Astrocyte (in vitro differentiated cells and primary cell): ENCODE measurements at regions not wholly inside any gene's neighbourhood (a gene's known extent, or its start where the extent isn't known, plus 50 kb on each side); places are given as distances from the start of the nearest gene placed in this dataset.

Source experiments
- DNase-seq: peaks from one replicate; pipeline ENCODE4 v3.0.0-alpha.2; 2010; ENCODE audit warnings: low read depth
- FAIRE-seq: peaks from 2 replicates; lab custom pipeline; 2011; peaks lifted over from hg19 to GRCh38; lab: Jason Lieb, UNC
- H2AFZ ChIP-seq: 2 replicates; pipeline ENCODE4 v1.6.0; 2012; ENCODE audit warnings: low read depth, low read length, inconsistent platforms
- H3K27ac ChIP-seq: 2 replicates; pipeline ENCODE4 v1.5.1; 2011; ENCODE audit warnings: low read depth, low read length, inconsistent platforms
- H3K27me3 ChIP-seq: 2 replicates; pipeline ENCODE4 v1.6.0; 2011; ENCODE audit warnings: low read length, inconsistent platforms; ENCODE audit not compliant: insufficient read depth
- H3K36me3 ChIP-seq: 2 replicates; pipeline ENCODE4 v1.5.1; 2011; ENCODE audit warnings: low read length, inconsistent platforms; ENCODE audit not compliant: insufficient read depth
- H3K4me1 ChIP-seq: 2 replicates; pipeline ENCODE4 v1.5.1; 2011; ENCODE audit warnings: low read length, inconsistent platforms; ENCODE audit not compliant: insufficient read depth
- H3K4me2 ChIP-seq: 2 replicates; pipeline ENCODE4 v1.6.0; 2012; ENCODE audit warnings: low read length, inconsistent platforms
- H3K4me3 ChIP-seq: 2 replicates; pipeline ENCODE4 v1.5.1; 2011; ENCODE audit warnings: low read depth, mild to moderate bottlenecking, low read length, inconsistent platforms; ENCODE audit not compliant: insufficient read depth
- H3K79me2 ChIP-seq: 2 replicates; pipeline ENCODE4 v1.6.0; 2012; ENCODE audit warnings: mild to moderate bottlenecking, low read length, inconsistent platforms; ENCODE audit not compliant: insufficient read depth
- H3K9ac ChIP-seq: 2 replicates; pipeline ENCODE4 v1.6.0; 2012; ENCODE audit warnings: mild to moderate bottlenecking, low read length, inconsistent platforms
- H3K9me3 ChIP-seq: 2 replicates; pipeline ENCODE4 v1.5.1; 2012; ENCODE audit warnings: low read depth, mild to moderate bottlenecking, low read length, inconsistent platforms; ENCODE audit not compliant: insufficient read depth
- H4K20me1 ChIP-seq: 2 replicates; pipeline ENCODE4 v1.6.0; 2012; ENCODE audit warnings: low read length, inconsistent platforms; ENCODE audit not compliant: insufficient read depth
- H3K27ac Mint-ChIP-seq: one replicate; pipeline ENCODE4 v1.8.0; 2021; ENCODE audit warnings: mild to moderate bottlenecking, mixed read lengths; ENCODE audit not compliant: unreplicated experiment
- H3K27me3 Mint-ChIP-seq: one replicate; pipeline ENCODE4 v1.8.0; 2021; ENCODE audit warnings: low read depth, mixed read lengths; ENCODE audit not compliant: unreplicated experiment
- H3K36me3 Mint-ChIP-seq: one replicate; pipeline ENCODE4 v1.8.0; 2021; ENCODE audit warnings: low read depth, mixed read lengths; ENCODE audit not compliant: unreplicated experiment
- H3K4me1 Mint-ChIP-seq: one replicate; pipeline ENCODE4 v1.8.0; 2021; ENCODE audit warnings: low read depth, mixed read lengths; ENCODE audit not compliant: unreplicated experiment
- H3K4me3 Mint-ChIP-seq: one replicate; pipeline ENCODE4 v1.8.0; 2021; ENCODE audit warnings: mild to moderate bottlenecking, moderate library complexity, mixed read lengths; ENCODE audit not compliant: unreplicated experiment
- H3K9me3 Mint-ChIP-seq: one replicate; pipeline ENCODE4 v1.8.0; 2021; ENCODE audit warnings: mild to moderate bottlenecking, mixed read lengths; ENCODE audit not compliant: unreplicated experiment
- EZH2 ChIP-seq: IDR thresholded peaks from 2 replicates; pipeline ENCODE4 v1.6.1; 2012; ENCODE audit warnings: mild to moderate bottlenecking, low read length, inconsistent platforms; ENCODE audit not compliant: insufficient read depth
- TF ChIP-seq, protein P1 (sequence below): IDR thresholded peaks from 2 replicates; pipeline ENCODE4 v1.5.1; 2011; ENCODE audit warnings: low read depth, mild to moderate bottlenecking, inconsistent platforms, low read length, moderate library complexity; ENCODE audit not compliant: insufficient read depth

DNA sequence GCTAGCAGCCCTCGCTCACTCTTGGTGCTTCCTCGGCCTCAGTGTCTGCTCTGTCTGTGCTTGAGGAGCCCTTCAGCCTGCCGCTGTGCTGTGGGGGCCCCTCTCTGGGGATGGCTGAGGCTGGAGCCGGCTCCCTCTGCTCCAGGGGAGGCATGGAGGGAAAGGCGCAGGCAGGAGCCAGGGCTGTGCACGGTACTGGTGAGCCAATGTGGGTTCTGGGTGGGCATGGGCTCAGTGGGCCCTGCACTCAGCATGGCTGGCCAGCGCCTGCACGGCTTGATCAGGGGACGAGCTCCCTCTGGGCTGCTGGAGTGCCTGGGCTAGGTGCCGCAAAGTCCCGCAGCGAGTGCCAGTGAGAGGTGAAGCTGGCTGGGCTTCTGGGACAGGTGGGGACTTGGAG, 260.0 kb downstream of the SI start:
- Histone ChIP-seq H3K4me1 (no peaks in the 10 kb centered on the region), H3K4me2 (no peak overlapping the region), H4K20me1 (no peaks in the 10 kb centered on the region), H3K27ac (no peak overlapping the region), H3K4me3 (no peak overlapping the region), H3K79me2 (no peaks in the 10 kb centered on the region), H2AFZ (no peak overlapping the region), H3K9me3 (no peaks in the 10 kb centered on the region), H3K27me3 (no peaks in the 10 kb centered on the region), H3K9ac (no peak overlapping the region), H3K36me3 (no peaks in the 10 kb centered on the region)
- FAIRE-seq (no peak), DNase-seq (no peak)
- Mint-ChIP-seq H3K36me3 (no peaks in the 10 kb centered on the region), H3K4me1 (no peaks in the 10 kb centered on the region), H3K27ac (no peak overlapping the region), H3K27me3 (no peaks in the 10 kb centered on the region), H3K4me3 (no peak overlapping the region), H3K9me3 (no peaks in the 10 kb centered on the region)
- no peak for TF ChIP-seq EZH2
- TF ChIP-seq, protein P1, sequence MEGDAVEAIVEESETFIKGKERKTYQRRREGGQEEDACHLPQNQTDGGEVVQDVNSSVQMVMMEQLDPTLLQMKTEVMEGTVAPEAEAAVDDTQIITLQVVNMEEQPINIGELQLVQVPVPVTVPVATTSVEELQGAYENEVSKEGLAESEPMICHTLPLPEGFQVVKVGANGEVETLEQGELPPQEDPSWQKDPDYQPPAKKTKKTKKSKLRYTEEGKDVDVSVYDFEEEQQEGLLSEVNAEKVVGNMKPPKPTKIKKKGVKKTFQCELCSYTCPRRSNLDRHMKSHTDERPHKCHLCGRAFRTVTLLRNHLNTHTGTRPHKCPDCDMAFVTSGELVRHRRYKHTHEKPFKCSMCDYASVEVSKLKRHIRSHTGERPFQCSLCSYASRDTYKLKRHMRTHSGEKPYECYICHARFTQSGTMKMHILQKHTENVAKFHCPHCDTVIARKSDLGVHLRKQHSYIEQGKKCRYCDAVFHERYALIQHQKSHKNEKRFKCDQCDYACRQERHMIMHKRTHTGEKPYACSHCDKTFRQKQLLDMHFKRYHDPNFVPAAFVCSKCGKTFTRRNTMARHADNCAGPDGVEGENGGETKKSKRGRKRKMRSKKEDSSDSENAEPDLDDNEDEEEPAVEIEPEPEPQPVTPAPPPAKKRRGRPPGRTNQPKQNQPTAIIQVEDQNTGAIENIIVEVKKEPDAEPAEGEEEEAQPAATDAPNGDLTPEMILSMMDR, result no peak

DNA sequence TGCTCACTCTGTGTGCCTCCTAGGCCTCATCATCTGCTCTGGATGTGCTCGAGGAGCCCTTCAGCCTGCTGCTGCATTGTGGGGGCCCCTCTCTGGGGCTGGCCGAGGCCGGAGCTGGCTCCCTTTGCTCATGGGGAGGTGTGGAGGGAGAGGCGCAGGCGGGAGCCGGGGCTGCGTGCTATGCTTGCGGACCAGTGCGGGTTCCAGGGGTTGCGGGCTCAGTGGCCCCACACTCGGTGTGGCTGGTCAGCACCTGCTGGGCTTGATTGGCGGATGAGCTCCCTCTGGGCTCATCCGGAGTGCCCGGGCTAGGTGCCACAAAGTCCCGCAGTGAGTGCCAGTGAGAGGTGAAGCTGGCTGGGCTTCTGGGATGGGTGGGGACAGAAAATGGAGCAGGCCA, 264.2 kb downstream of the SI start:
- Histone ChIP-seq H2AFZ (no peak overlapping the region), H3K4me1 (no peaks in the 10 kb centered on the region), H3K79me2 (no peaks in the 10 kb centered on the region), H3K9ac (no peak overlapping the region), H3K27ac (no peak overlapping the region), H3K9me3 (no peaks in the 10 kb centered on the region), H4K20me1 (no peaks in the 10 kb centered on the region), H3K4me2 (no peak overlapping the region), H3K4me3 (no peak overlapping the region), H3K27me3 (no peaks in the 10 kb centered on the region), H3K36me3 (no peaks in the 10 kb centered on the region)
- FAIRE-seq, result no peak
- TF ChIP-seq EZH2, result no peak
- TF ChIP-seq, protein P1, result no peak
- H3K36me3 Mint-ChIP-seq, result no peaks in the 10 kb centered on the region
- no peak for DNase-seq
- no peak overlapping the region for H3K27ac Mint-ChIP-seq
- no peaks in the 10 kb centered on the region for H3K9me3 Mint-ChIP-seq
- H3K4me1 Mint-ChIP-seq, result no peaks in the 10 kb centered on the region
- no peaks in the 10 kb centered on the region for H3K27me3 Mint-ChIP-seq
- no peak overlapping the region for H3K4me3 Mint-ChIP-seq

DNA sequence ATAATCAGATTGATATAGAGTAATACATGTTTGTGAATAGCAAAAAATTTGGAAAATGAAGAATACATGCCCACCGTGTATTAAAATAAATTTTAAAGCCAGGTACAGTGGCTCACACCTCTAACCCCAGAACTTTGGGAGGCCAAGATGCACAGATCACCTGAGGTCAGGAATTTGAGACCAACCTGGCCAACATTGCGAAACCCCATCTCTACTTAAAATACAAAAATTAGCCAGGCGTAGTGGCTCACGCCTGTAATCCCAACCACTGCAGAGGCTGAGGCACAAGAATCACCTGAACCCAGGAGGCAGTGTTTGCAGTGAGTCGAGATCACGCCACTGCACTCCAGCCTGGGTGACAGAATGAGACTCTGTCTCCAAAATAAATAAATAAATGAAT, 266.3 kb downstream of the SI start:
- no peaks in the 10 kb centered on the region for H3K4me1 Mint-ChIP-seq

More for the DNA sequence above, 266.3 kb downstream of the SI start:
- Histone ChIP-seq H3K9me3 (no peaks in the 10 kb centered on the region), H3K27ac (no peak overlapping the region), H3K36me3 (no peaks in the 10 kb centered on the region), H2AFZ (no peak overlapping the region), H3K4me2 (no peak overlapping the region), H3K4me3 (no peak overlapping the region), H3K9ac (no peak overlapping the region), H3K27me3 (no peaks in the 10 kb centered on the region), H3K79me2 (no peaks in the 10 kb centered on the region), H3K4me1 (no peaks in the 10 kb centered on the region), H4K20me1 (no peaks in the 10 kb centered on the region)
- no peaks in the 10 kb centered on the region for H3K27me3 Mint-ChIP-seq
- no peak overlapping the region for H3K27ac Mint-ChIP-seq
- FAIRE-seq, result no peak
- H3K4me3 Mint-ChIP-seq, result no peak overlapping the region
- DNase-seq, result no peak
- H3K36me3 Mint-ChIP-seq, result no peaks in the 10 kb centered on the region
- TF ChIP-seq, protein P1, result no peak
- TF ChIP-seq EZH2, result no peak
- no peaks in the 10 kb centered on the region for H3K9me3 Mint-ChIP-seq
